Retinal pigment epithelial cell (primary cell): ENCODE measurements at regions not wholly inside any gene's neighbourhood (a gene's known extent, or its start where the extent isn't known, plus 50 kb on each side); places are given as distances from the start of the nearest gene placed in this dataset.

Experiments used
- DNase-seq: peaks from one replicate; pipeline ENCODE4 v3.0.0-alpha.2; 2010; ENCODE audit warnings: low read depth
- H3K4me3 ChIP-seq: 2 replicates; pipeline ENCODE4 v1.5.1; 2011; ENCODE audit warnings: mild to moderate bottlenecking, low read length, control low read depth, moderate library complexity
- CTCF ChIP-seq: conservative IDR thresholded peaks from 2 replicates; pipeline ENCODE4 v1.5.1; 2011; ENCODE audit warnings: low read depth, low read length, control low read depth, inconsistent platforms

GRCh38 chr9:91075279-91075678, 273.7 kb downstream of the SYK start:
- TF ChIP-seq CTCF: no peak
- H3K4me3 ChIP-seq: no peak overlapping the region
- DNase-seq: no peak

- no peak overlapping the region for H3K4me3 ChIP-seq
- no peak for TF ChIP-seq CTCF
- DNase-seq: no peak
Observed at GRCh38 chr9:91077624-91078368, 276.2 kb downstream of the SYK start.

GRCh38 chr9:91078369-91078695, 276.7 kb downstream of the SYK start:
- no peak for TF ChIP-seq CTCF
- H3K4me3 ChIP-seq: no peak overlapping the region
- no peak for DNase-seq

- TF ChIP-seq CTCF: no peak
- DNase-seq: no peak
- no peak overlapping the region for H3K4me3 ChIP-seq
Observed at GRCh38 chr9:91082731-91083130, 279.0 kb downstream of the AUH start.

- no peak overlapping the region for H3K4me3 ChIP-seq
- no peak for DNase-seq
- no peak for TF ChIP-seq CTCF
Observed at GRCh38 chr9:91084896-91085516, 276.7 kb downstream of the AUH start.

GRCh38 chr9:91085517-91086291, 276.0 kb downstream of the AUH start:
- no peak for TF ChIP-seq CTCF
- no peak for DNase-seq
- H3K4me3 ChIP-seq: no peak overlapping the region
